Cardiac septum (tissue), 1 donor: ENCODE measurements at regions not wholly inside any gene's neighbourhood (a gene's known extent, or its start where the extent isn't known, plus 50 kb on each side); places are given as distances from the start of the nearest gene placed in this dataset.
"Not testable (repeated sequence)": the region's sequence is repeated elsewhere in the genome, so short reads cannot be mapped to it uniquely, and the experiment has no call there.

Experiments
- DNase-seq: peaks from one replicate; pipeline ENCODE4 v3.0.0-alpha.2; 2020; ENCODE audit warnings: low spot score
- intact Hi-C: fragments of 100-400 bp; cut with DNase I; formaldehyde crosslinking; loops from one replicate; pipeline ENCODE4 v1.14.0; 2022
- donor health status: DM: no; HTN: no; CAD: no.

- no peak for DNase-seq
Observed at GRCh38 chr3:98699132-98699531, 64.0 kb upstream of the ST3GAL6 start.

GRCh38 chr3:98701071-98701675 is 62.0 kb upstream of the ST3GAL6 start:
- intact Hi-C loops, result no loop called here
- DNase-seq, result no peak

More at GRCh38 chr3:98699132-98699531, 64.0 kb upstream of the ST3GAL6 start:
- intact Hi-C loops, result no loop called here

GRCh38 chr3:98702166-98702565 is 61.0 kb upstream of the ST3GAL6 start:
- intact Hi-C loops, result no loop called here

GRCh38 chr3:98705212-98705611 is 57.9 kb upstream of the ST3GAL6 start:
- intact Hi-C loops, result no loop called here
- DNase-seq, result no peak

More at GRCh38 chr3:98702166-98702565, 61.0 kb upstream of the ST3GAL6 start:
- DNase-seq, result no peak

- no peak for DNase-seq
- intact Hi-C loops, result no loop called here
Observed at GRCh38 chr3:98705694-98706093, 57.4 kb upstream of the ST3GAL6 start.

- intact Hi-C loops, DNase-seq: not testable (repeated sequence)
Observed at GRCh38 chr3:98708681-98709080, 54.5 kb upstream of the ST3GAL6 start.

GRCh38 chr3:98709441-98709840 is 53.7 kb upstream of the ST3GAL6 start:
- intact Hi-C loops, result no loop called here
- no peak for DNase-seq

GRCh38 chr3:98710067-98710659 is 53.0 kb upstream of the ST3GAL6 start:
- intact Hi-C loops, result no loop called here
- no peak for DNase-seq

GRCh38 chr3:98711426-98711825 is 51.7 kb upstream of the ST3GAL6 start:
- intact Hi-C loops, result no loop called here
- no peak for DNase-seq

GRCh38 chr3:98712726-98713125 is 50.4 kb upstream of the ST3GAL6 start:
- DNase-seq, result no peak
- intact Hi-C loops, result no loop called here

- DNase-seq, intact Hi-C loops: not testable (repeated sequence)
Observed at GRCh38 chr3:98713332-98713731, 49.8 kb upstream of the ST3GAL6 start.
